ENCODE measurements at regions not wholly inside any gene's neighbourhood (a gene's known extent, or its start where the extent isn't known, plus 50 kb on each side); places are given as distances from the start of the nearest gene placed in this dataset.

GRCh38 chr3:28835751-28836150, 445.1 kb upstream of the RBMS3 start:
- Histone ChIP-seq H3K79me2 (ENCODE audit: low read length) (no peaks in the 10 kb centered on the region), H3F3A (ENCODE audit: insufficient read depth, low read length) (no peaks in the 10 kb centered on the region), H3K4me3 (ENCODE audit: low read length) (no peak overlapping the region), H3K4me2 (ENCODE audit: low read depth, low read length) (no peak overlapping the region), H3K4me1 (ENCODE audit: low read length) (no peaks in the 10 kb centered on the region), H3K9me3 (replicated peaks; ENCODE audit: insufficient read depth, low read length) (no peaks in the 10 kb centered on the region), H3K9me2 (replicated peaks; ENCODE audit: insufficient read depth, low read length) (no peaks in the 10 kb centered on the region), H3K9ac (ENCODE audit: low read length) (no peak overlapping the region), H3K27ac (ENCODE audit: low read length) (no peak overlapping the region), H3K36me3 (replicated peaks; ENCODE audit: insufficient read depth, low read length) (no peaks in the 10 kb centered on the region), H4K20me1 (ENCODE audit: insufficient read depth, low read length) (no peaks in the 10 kb centered on the region), H3K27me3 (replicated peaks; ENCODE audit: insufficient read depth, low read length) (no peaks in the 10 kb centered on the region), H2AFZ (ENCODE audit: low read length) (no peak overlapping the region)
- TF ChIP-seq EZH2phosphoT487 (IDR thresholded peaks at IDR 0.05; ENCODE audit: low read length) (no peak), EZH2 (optimal IDR thresholded peaks at IDR 0.05; ENCODE audit: low read depth, low read length) (no peak), CTCF (IDR thresholded peaks at IDR 0.05; ENCODE audit: low read length) (no peak)
- no peak for DNase-seq

GRCh38 chr3:28836199-28836598, 444.7 kb upstream of the RBMS3 start:
- Histone ChIP-seq H3K9me2 (replicated peaks; ENCODE audit: insufficient read depth, low read length) (no peaks in the 10 kb centered on the region), H3K4me2 (ENCODE audit: low read depth, low read length) (no peak overlapping the region), H3K9me3 (replicated peaks; ENCODE audit: insufficient read depth, low read length) (no peaks in the 10 kb centered on the region), H3F3A (ENCODE audit: insufficient read depth, low read length) (no peaks in the 10 kb centered on the region), H3K36me3 (replicated peaks; ENCODE audit: insufficient read depth, low read length) (no peaks in the 10 kb centered on the region), H3K4me1 (ENCODE audit: low read length) (no peaks in the 10 kb centered on the region), H3K9ac (ENCODE audit: low read length) (no peak overlapping the region), H4K20me1 (ENCODE audit: insufficient read depth, low read length) (no peaks in the 10 kb centered on the region), H3K27me3 (replicated peaks; ENCODE audit: insufficient read depth, low read length) (no peaks in the 10 kb centered on the region), H3K27ac (ENCODE audit: low read length) (no peak overlapping the region), H3K4me3 (ENCODE audit: low read length) (no peak overlapping the region), H3K79me2 (ENCODE audit: low read length) (no peaks in the 10 kb centered on the region), H2AFZ (ENCODE audit: low read length) (no peak overlapping the region)
- no peak for DNase-seq
- TF ChIP-seq EZH2 (optimal IDR thresholded peaks at IDR 0.05; ENCODE audit: low read depth, low read length): no peak
- no peak for TF ChIP-seq EZH2phosphoT487 (IDR thresholded peaks at IDR 0.05; ENCODE audit: low read length)
- TF ChIP-seq CTCF (IDR thresholded peaks at IDR 0.05; ENCODE audit: low read length): no peak

GRCh38 chr3:28840976-28841376, 439.9 kb upstream of the RBMS3 start:
- Histone ChIP-seq H3K4me3 (ENCODE audit: low read length) (no peak overlapping the region), H3K36me3 (replicated peaks; ENCODE audit: insufficient read depth, low read length) (no peaks in the 10 kb centered on the region), H3F3A (ENCODE audit: insufficient read depth, low read length) (no peaks in the 10 kb centered on the region), H3K9me3 (replicated peaks; ENCODE audit: insufficient read depth, low read length) (no peaks in the 10 kb centered on the region), H3K79me2 (ENCODE audit: low read length) (no peaks in the 10 kb centered on the region), H4K20me1 (ENCODE audit: insufficient read depth, low read length) (no peaks in the 10 kb centered on the region), H3K9ac (ENCODE audit: low read length) (no peak overlapping the region), H3K4me1 (ENCODE audit: low read length) (no peaks in the 10 kb centered on the region), H2AFZ (ENCODE audit: low read length) (no peak overlapping the region), H3K27ac (ENCODE audit: low read length) (no peak overlapping the region), H3K27me3 (replicated peaks; ENCODE audit: insufficient read depth, low read length) (no peaks in the 10 kb centered on the region), H3K9me2 (replicated peaks; ENCODE audit: insufficient read depth, low read length) (no peaks in the 10 kb centered on the region), H3K4me2 (ENCODE audit: low read depth, low read length) (no peak overlapping the region)
- DNase-seq: no peak
- TF ChIP-seq CTCF (IDR thresholded peaks at IDR 0.05; ENCODE audit: low read length): no peak
- TF ChIP-seq EZH2phosphoT487 (IDR thresholded peaks at IDR 0.05; ENCODE audit: low read length): no peak
- no peak for TF ChIP-seq EZH2 (optimal IDR thresholded peaks at IDR 0.05; ENCODE audit: low read depth, low read length)

Data from MM.1S (cell line).